ENCODE measurements at regions not wholly inside any gene's neighbourhood (a gene's known extent, or its start where the extent isn't known, plus 50 kb on each side); places are given as distances from the start of the nearest gene placed in this dataset.
A peak's percentile ranks its signal among the peaks of the same experiment; 100 is the strongest.

GRCh38 chr20:37598100-37598543 is 70.4 kb upstream of the BLCAP start:
- Histone ChIP-seq H2BK20ac (ENCODE audit: low read length) (no peak overlapping the region), H2AFZ (ENCODE audit: low read length) (peak overlapping the region; percentile 56; the same call in 1 of the 2 replicates), H2BK12ac (ENCODE audit: low read depth, low read length) (peak overlapping the region; percentile 91; the same call in 1 of the 2 replicates), H2BK5ac (ENCODE audit: low read depth, low read length) (peak overlapping the region; percentile 68; the same call in 1 of the 2 replicates), H3K27me3 (replicated peaks in 1 of 4; ENCODE audit: control insufficient read depth in 3 of 4, extremely low read depth in 1 of 4, insufficient read depth in 3 of 4, low read length in 3 of 4) (no peaks in the 10 kb centered on the region), H2BK15ac (ENCODE audit: low read length) (peak overlapping the region; percentile 40; the same call in 1 of the 2 replicates), H3K79me2 (ENCODE audit: control insufficient read depth in 1 of 2, insufficient read depth in 2 of 2, low read length in 2 of 2) (no peaks in the 10 kb centered on the region), H3K23ac (ENCODE audit: insufficient read length) (no peak overlapping the region), H2BK120ac (replicated peaks; ENCODE audit: low read depth, low read length) (peak overlapping the region; percentile 70), H3K36me3 (ENCODE audit: control insufficient read depth in 2 of 4, insufficient read depth in 4 of 4, low read length in 3 of 4) (no peaks in the 10 kb centered on the region), H3K4me1 (replicated peaks in 1 of 4; ENCODE audit: control insufficient read depth in 3 of 4, insufficient read depth in 4 of 4, low read length in 3 of 4) (peaks cover 2 to 10% (median 2%) of the 10 kb centered on the region in 4 experiments; a peak in 3 of 7 replicates), H2AK5ac (ENCODE audit: low read depth, low read length) (no peak overlapping the region), H4K8ac (ENCODE audit: extremely low read depth, insufficient read depth, low read length) (peak overlapping the region; percentile 99), H4K91ac (replicated peaks; ENCODE audit: insufficient read length, low read length) (peak overlapping the region; percentile 57), H4K5ac (ENCODE audit: insufficient read length, low read depth, low read length) (peak overlapping the region; percentile 1), H4K20me1 (replicated peaks in 1 of 2; ENCODE audit: control insufficient read depth in 1 of 2, insufficient read depth in 2 of 2, low read length in 2 of 2) (no peaks in the 10 kb centered on the region), H3K56ac (replicated peaks; ENCODE audit: insufficient read length, low read depth, low read length) (no peak overlapping the region), H3K18ac (ENCODE audit: extremely low read depth, low read length) (peak overlapping the region; percentile 79), H3K4me2 (ENCODE audit: insufficient read depth in 1 of 2, low read depth in 2 of 2, low read length in 2 of 2) (peak overlapping the region; percentile 35 to 63), H3K27ac (ENCODE audit: low read depth, low read length) (peak overlapping the region; percentile 62; the same call in 1 of the 2 replicates), H3K14ac (ENCODE audit: insufficient read length) (no peak overlapping the region), H3K4me3 (ENCODE audit: extremely low read depth in 1 of 4, insufficient read depth in 2 of 4, low read depth in 3 of 4, low read length in 4 of 4) (peak overlapping the region; percentile 22 to 60 (median 29); a peak in 5 of 8 replicates), H3K4ac (replicated peaks; ENCODE audit: insufficient read length, low read depth, low read length) (no peak overlapping the region), H3K79me1 (ENCODE audit: low read depth, low read length) (no peaks in the 10 kb centered on the region), H3K23me2 (ENCODE audit: low read depth, low read length) (peaks cover 2% of the 10 kb centered on the region; the same call in 1 of the 2 replicates), H3K9ac (replicated peaks in 1 of 4; ENCODE audit: extremely low read depth in 1 of 4, low read depth in 3 of 4, low read length in 3 of 4) (peak overlapping the region in 3 of 4 experiments; percentile 40 to 65 (median 61); a peak in 4 of 7 replicates), H3K9me3 (ENCODE audit: insufficient read depth in 2 of 2, low read depth in 1 of 2, low read length in 1 of 2) (no peaks in the 10 kb centered on the region)
- ChIA-PET CTCF (ENCODE audit: partially characterized antibody) (interaction anchor here (1.3 to 3.2 kb wide), 3 partner anchors 18 to 63 kb away, joined by 3 to 18 read pairs (median 4); no protein-coding TSS in a partner anchor), POLR2A (ENCODE audit: partially characterized antibody) (interaction anchor here (1.0 kb wide), 1 partner anchor 16 kb away, joined by 3 read pairs; no protein-coding TSS in a partner anchor)
- WGBS, 2 experiments (ENCODE audit: extremely low coverage in 1 of 2, insufficient coverage in 1 of 2, insufficient read length in 1 of 2, insufficient replicate concordance in 2 of 2, low coverage in 1 of 2, low lambda C conversion rate in 2 of 2, missing lambda C conversion rate in 1 of 2) = 3% methylated on average over 6 of the region's 24 CpGs; no CpG with 5 or more reads in 1 of the 2 experiments
- FAIRE-seq = no peak
- DNase-seq (ENCODE audit: low read depth in 1 of 2, low spot score in 2 of 2) = peak; percentile 7 to 82
- TF ChIP-seq TCF12 (IDR thresholded peaks at IDR 0.05; ENCODE audit: low read depth, low read length) (no peak), PHF8 (conservative IDR thresholded peaks at IDR 0.05; ENCODE audit: low read depth, low read length) (0 out of 2 replicates have a peak, but pooled peaks have one; percentile 43), ASH2L (IDR thresholded peaks at IDR 0.05; ENCODE audit: low read length) (peak; percentile 75), POLR2A (IDR thresholded peaks at IDR 0.05; ENCODE audit: control extremely low read depth in 1 of 2, low read depth in 2 of 2, low read length in 2 of 2) (peak in 1 of 2 experiments; percentile 54; a peak in 1 of 3 replicates), TEAD4 (IDR thresholded peaks at IDR 0.05; ENCODE audit: low read depth, low read length) (0 out of 2 replicates have a peak, but pooled peaks have one; percentile 2), EGR1 (IDR thresholded peaks at IDR 0.05; ENCODE audit: borderline replicate concordance, low read depth, low read length) (peak; percentile 30; the same call in 1 of the 2 replicates), POLR2AphosphoS5 (IDR thresholded peaks at IDR 0.05; ENCODE audit: low read depth, low read length) (peak; percentile 86), RFX5 (IDR thresholded peaks at IDR 0.05; ENCODE audit: borderline replicate concordance, low read depth, low read length) (no peak), E2F6 (IDR thresholded peaks at IDR 0.05) (peak; percentile 68), HDAC6 (IDR thresholded peaks at IDR 0.05; ENCODE audit: low read depth, low read length) (no peak), HDAC2 (IDR thresholded peaks at IDR 0.05; ENCODE audit: borderline replicate concordance in 1 of 2, low read depth in 2 of 2, low read length in 2 of 2) (no peak), RBBP5 (IDR thresholded peaks at IDR 0.05; ENCODE audit: borderline replicate concordance, low read depth, low read length) (no peak), TBP (IDR thresholded peaks at IDR 0.05; ENCODE audit: low read depth, low read length) (peak; percentile 63; the same call in 1 of the 2 replicates)

Measured in H1 (cell line).